DND-41 (cell line): ENCODE measurements at regions not wholly inside any gene's neighbourhood (a gene's known extent, or its start where the extent isn't known, plus 50 kb on each side); places are given as distances from the start of the nearest gene placed in this dataset.
"Not testable (repeated sequence)": the region's sequence is repeated elsewhere in the genome, so short reads cannot be mapped to it uniquely, and the experiment has no call there.

Experiments
- EZH2 ChIP-seq: IDR thresholded peaks from 3 replicates; pipeline ENCODE4 v1.6.1; 2012; ENCODE audit warnings: borderline replicate concordance, low read depth, mild to moderate bottlenecking, moderate library complexity, low read length, inconsistent platforms; ENCODE audit not compliant: severe bottlenecking
- TF ChIP-seq, protein P1 (sequence below): IDR thresholded peaks from 2 replicates; pipeline ENCODE4 v1.5.1; 2012; ENCODE audit warnings: borderline replicate concordance, low read length, moderate library complexity, mild to moderate bottlenecking; ENCODE audit not compliant: poor library complexity, severe bottlenecking; ENCODE audit errors: extremely low read depth

DNA sequence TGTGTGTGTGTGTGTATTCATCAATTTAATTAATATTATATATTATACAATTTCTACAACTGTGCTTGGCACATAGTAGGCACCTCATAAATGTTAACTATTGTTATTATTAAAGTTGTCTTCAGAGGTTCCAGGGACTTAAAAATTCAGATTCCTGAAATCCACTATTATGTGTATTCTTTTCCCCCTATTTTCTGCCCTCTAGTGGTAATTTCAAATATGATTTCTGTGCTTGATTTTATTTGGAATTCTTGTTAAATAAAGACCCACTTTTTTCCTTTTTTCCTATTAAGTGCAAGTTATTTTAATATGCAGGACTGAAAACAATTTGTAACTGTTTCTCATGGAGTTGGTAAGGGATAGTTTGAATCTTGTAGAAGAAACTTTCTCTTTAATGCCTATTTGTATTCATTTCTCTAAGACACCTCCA is 72.0 kb upstream of the EMB start:
- TF ChIP-seq, protein P1, sequence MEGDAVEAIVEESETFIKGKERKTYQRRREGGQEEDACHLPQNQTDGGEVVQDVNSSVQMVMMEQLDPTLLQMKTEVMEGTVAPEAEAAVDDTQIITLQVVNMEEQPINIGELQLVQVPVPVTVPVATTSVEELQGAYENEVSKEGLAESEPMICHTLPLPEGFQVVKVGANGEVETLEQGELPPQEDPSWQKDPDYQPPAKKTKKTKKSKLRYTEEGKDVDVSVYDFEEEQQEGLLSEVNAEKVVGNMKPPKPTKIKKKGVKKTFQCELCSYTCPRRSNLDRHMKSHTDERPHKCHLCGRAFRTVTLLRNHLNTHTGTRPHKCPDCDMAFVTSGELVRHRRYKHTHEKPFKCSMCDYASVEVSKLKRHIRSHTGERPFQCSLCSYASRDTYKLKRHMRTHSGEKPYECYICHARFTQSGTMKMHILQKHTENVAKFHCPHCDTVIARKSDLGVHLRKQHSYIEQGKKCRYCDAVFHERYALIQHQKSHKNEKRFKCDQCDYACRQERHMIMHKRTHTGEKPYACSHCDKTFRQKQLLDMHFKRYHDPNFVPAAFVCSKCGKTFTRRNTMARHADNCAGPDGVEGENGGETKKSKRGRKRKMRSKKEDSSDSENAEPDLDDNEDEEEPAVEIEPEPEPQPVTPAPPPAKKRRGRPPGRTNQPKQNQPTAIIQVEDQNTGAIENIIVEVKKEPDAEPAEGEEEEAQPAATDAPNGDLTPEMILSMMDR: peak; percentile 59
- not testable (repeated sequence) for TF ChIP-seq EZH2
